Urinary bladder (tissue), 3 donors: ENCODE measurements at regions not wholly inside any gene's neighbourhood (a gene's known extent, or its start where the extent isn't known, plus 50 kb on each side); places are given as distances from the start of the nearest gene placed in this dataset.
A peak's percentile ranks its signal among the peaks of the same experiment; 100 is the strongest.

Experiments used
- DNase-seq: peaks from one replicate; pipeline ENCODE4 v3.0.0-alpha.2; 2015; ENCODE audit errors: extremely low spot score
- H3K27ac ChIP-seq: one replicate; pipeline ENCODE4 v1.5.1; 2013; ENCODE audit warnings: low read depth, mild to moderate bottlenecking, moderate library complexity
- H3K36me3 ChIP-seq: one replicate; pipeline ENCODE4 v1.6.1; 2013; ENCODE audit warnings: mild to moderate bottlenecking, moderate library complexity; ENCODE audit not compliant: insufficient read depth
- H3K4me1 ChIP-seq: one replicate; pipeline ENCODE4 v1.6.1; 2013; ENCODE audit warnings: mild to moderate bottlenecking, moderate library complexity; ENCODE audit not compliant: insufficient read depth
- H3K4me3 ChIP-seq: one replicate; pipeline ENCODE4 v1.5.1; 2013; ENCODE audit warnings: low read depth, low read length
- WGBS: extraction: QIAGEN DNeasy Blood & Tissue Kit; methylation state at CpG from one replicate; pipeline ENCODE4 v1.1.7; 2013; 5-methylcytosine and 5-hydroxymethylcytosine counted together
- donor health status: healthy with polysubstance abuse.
- donor health status: healthy.

DNA sequence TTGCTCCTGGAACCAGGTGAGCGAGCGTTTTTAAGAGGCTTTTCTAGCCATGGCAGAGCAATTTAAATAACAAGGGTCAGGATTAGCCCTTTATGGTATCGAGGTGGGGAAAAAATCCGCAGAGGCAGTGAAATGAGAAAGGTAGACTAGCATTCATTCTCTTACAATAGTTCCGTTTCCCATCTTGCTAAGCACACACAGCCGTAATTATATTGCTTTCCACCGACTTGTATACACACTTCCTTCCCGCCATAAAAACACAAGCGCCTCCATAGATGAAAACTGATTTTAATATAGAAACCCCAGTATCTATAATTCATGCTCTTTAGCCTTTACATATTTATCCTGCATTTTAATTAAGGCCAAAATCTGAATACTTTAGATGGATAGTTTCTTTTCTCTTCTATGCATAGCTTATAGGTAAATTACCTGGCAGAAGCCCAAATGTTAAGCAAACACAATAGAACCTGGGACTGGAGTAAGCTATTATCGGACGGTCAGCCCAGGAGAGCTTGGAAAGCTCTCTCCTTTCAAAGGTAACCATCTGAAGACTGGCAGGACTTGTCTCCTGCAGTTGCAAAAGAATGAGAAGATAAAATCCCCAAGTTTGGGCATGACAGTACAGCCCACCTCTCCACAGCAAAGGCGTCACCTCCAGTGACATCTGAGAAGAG, 90.9 kb upstream of the MC3R start:
- H3K4me1 ChIP-seq = no peaks in the 10 kb centered on the region
- no peak overlapping the region for H3K4me3 ChIP-seq
- H3K27ac ChIP-seq = no peak overlapping the region
- WGBS = 81% methylated on average over 12 of the region's 12 CpGs
- DNase-seq = no peak
- H3K36me3 ChIP-seq = no peaks in the 10 kb centered on the region

- no peaks in the 10 kb centered on the region for H3K36me3 ChIP-seq
- no peak overlapping the region for H3K27ac ChIP-seq
- 68% methylated on average over 1 of the region's 1 CpG for WGBS
- DNase-seq = no peak
- H3K4me1 ChIP-seq = no peaks in the 10 kb centered on the region
- no peak overlapping the region for H3K4me3 ChIP-seq
Measured at GRCh38 chr20:56158489-56158888, 90.0 kb upstream of the MC3R start.

DNA sequence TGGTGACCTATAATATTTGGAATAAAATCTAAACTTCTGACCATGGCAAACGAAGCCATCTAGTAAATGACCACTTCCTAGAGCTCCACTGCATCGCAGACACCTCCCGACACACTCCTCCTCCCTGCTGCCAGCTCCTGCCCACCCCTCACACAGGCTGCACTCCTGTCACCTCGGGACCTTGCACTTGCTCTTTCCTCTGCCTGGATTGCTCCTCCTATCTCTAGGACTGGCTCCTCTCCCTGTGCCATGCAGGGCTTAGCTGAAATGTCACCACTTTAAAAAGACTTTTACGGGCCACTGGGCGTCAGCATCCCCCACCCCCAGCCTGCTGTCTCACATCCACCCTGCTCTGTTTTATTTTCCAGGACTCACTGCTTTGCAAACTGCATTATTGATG, 87.6 kb upstream of the MC3R start:
- Histone ChIP-seq H3K4me3 (no peak overlapping the region), H3K36me3 (no peaks in the 10 kb centered on the region), H3K4me1 (no peaks in the 10 kb centered on the region), H3K27ac (no peak overlapping the region)
- no peak for DNase-seq
- WGBS = 40% methylated on average over 6 of the region's 6 CpGs

GRCh38 chr20:56163806-56164205, 84.7 kb upstream of the MC3R start:
- no peak overlapping the region for H3K4me3 ChIP-seq
- 75% methylated on average over 6 of the region's 6 CpGs for WGBS
- H3K4me1 ChIP-seq = no peaks in the 10 kb centered on the region
- no peak overlapping the region for H3K27ac ChIP-seq
- H3K36me3 ChIP-seq = no peaks in the 10 kb centered on the region
- no peak for DNase-seq

DNA sequence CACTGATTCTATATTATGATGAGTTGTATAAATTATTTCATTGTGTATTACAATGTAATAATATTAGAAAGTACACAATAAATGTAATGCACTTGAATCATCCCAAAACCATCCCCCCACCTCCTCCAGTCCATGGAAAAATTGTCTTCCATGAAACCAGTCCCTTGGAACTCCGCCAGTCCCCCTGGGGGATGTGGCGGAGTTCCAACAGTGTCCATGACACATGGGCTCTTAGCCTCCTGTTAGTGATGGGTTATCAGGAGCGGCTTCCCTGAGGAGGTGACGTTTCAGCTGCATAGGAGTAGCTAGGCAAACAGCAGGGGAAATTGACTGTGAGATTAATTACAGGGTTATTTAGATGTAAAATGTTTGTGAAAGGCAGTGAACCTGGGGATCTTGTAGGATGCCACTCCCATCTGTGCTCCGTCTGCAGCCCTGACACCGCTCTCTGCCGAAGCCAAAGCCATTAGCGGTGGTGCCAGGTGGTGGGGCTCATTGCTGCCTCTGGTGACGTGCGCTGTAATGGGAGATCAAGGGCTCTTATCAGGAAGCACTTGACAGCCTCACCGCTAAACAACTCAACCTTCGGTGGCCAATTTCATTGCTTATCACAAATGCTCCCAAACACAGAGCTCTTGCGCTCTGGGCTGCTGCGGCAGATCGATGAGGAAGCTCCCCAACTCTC, 81.6 kb upstream of the MC3R start:
- H3K36me3 ChIP-seq = no peaks in the 10 kb centered on the region
- 85% methylated on average over 15 of the region's 15 CpGs for WGBS
- no peaks in the 10 kb centered on the region for H3K4me1 ChIP-seq
- no peak overlapping the region for H3K4me3 ChIP-seq
- no peak for DNase-seq
- H3K27ac ChIP-seq = no peak overlapping the region

- no peaks in the 10 kb centered on the region for H3K36me3 ChIP-seq
- DNase-seq = no peak
- no peak overlapping the region for H3K27ac ChIP-seq
- H3K4me3 ChIP-seq = no peak overlapping the region
- H3K4me1 ChIP-seq = no peaks in the 10 kb centered on the region
- WGBS = 71% methylated on average over 6 of the region's 6 CpGs
Measured at GRCh38 chr20:56171087-56172012, 77.2 kb upstream of the MC3R start.

- Histone ChIP-seq H3K27ac (no peak overlapping the region), H3K4me3 (no peak overlapping the region), H3K36me3 (no peaks in the 10 kb centered on the region), H3K4me1 (no peaks in the 10 kb centered on the region)
- DNase-seq = peak; percentile 10
- WGBS = 41% methylated on average over 5 of the region's 5 CpGs
Measured at GRCh38 chr20:56173438-56173837, 75.1 kb upstream of the MC3R start.

DNA sequence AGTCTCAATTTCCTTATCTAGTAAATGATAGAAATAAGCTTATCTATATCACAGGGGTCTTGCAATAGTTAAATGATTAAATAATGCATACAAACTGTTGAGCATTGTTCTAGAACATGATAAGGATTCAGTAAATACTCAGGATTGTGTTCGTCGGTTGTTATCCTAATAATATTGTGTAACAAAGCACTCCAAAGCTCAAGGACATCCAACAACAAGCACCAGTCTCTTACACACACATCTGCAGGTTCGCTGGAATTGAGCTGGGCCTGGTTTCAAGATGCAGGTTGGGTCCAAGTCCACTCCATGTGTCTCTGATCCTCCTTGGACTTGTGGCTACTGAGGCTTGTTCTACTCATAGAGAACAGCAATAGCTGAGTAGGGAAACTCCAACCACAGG, 74.1 kb upstream of the MC3R start:
- WGBS = 79% methylated on average over 3 of the region's 3 CpGs

DNA sequence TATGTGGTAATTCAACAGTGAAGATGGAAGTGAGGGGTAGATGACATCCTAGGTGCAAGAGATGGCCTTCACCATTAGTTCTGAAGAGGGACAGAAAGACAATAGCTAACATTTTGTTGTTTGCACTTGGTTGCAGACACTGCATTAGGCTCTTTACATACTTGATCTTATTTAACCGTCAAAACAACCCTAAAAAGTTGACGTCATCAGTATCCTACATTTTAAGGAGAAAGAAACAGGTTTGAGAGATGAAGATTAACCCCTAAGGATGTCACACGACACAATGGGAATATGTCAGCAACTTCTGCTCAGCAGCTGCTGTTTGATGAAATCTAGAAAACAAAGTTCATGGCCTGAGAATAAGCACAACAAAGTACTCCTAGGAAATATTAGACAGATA, 72.6 kb upstream of the MC3R start:
- no peaks in the 10 kb centered on the region for H3K36me3 ChIP-seq
- DNase-seq = no peak
- H3K4me3 ChIP-seq = no peak overlapping the region
- H3K27ac ChIP-seq = no peak overlapping the region
- WGBS = 86% methylated on average over 3 of the region's 3 CpGs
- no peaks in the 10 kb centered on the region for H3K4me1 ChIP-seq

More for the DNA sequence above, 74.1 kb upstream of the MC3R start:
- no peak overlapping the region for H3K4me3 ChIP-seq
- H3K27ac ChIP-seq = no peak overlapping the region
- no peaks in the 10 kb centered on the region for H3K36me3 ChIP-seq
- H3K4me1 ChIP-seq = no peaks in the 10 kb centered on the region
- DNase-seq = no peak

- H3K36me3 ChIP-seq = no peaks in the 10 kb centered on the region
- no peak overlapping the region for H3K4me3 ChIP-seq
- no peak overlapping the region for H3K27ac ChIP-seq
- H3K4me1 ChIP-seq = no peaks in the 10 kb centered on the region
- WGBS = 79% methylated on average over 6 of the region's 6 CpGs
- no peak for DNase-seq
Measured at GRCh38 chr20:56178219-56178618, 70.3 kb upstream of the MC3R start.

DNA sequence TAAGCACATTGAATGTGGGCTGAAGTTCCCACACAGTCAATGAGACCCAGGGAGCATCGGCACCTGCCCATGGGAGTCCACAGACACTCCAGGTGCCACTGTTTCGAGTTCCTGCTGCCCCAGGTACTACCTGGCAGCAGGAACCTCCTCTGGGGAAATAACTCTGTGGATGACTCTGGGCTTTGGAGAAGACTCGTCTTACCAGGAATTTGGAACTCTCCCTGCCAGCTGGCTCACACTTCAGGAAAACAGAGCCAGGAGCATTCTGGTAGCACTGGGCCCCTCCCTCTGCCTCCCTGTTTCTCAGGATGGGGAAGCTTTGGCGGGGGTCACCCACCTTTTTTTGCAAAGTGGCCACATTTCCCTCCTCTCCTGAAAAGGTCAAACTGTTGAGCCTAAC, 69.5 kb upstream of the MC3R start:
- no peaks in the 10 kb centered on the region for H3K36me3 ChIP-seq
- no peaks in the 10 kb centered on the region for H3K4me1 ChIP-seq
- no peak overlapping the region for H3K27ac ChIP-seq
- no peak overlapping the region for H3K4me3 ChIP-seq
- WGBS = 76% methylated on average over 4 of the region's 4 CpGs
- DNase-seq = no peak

GRCh38 chr20:56181583-56181982, 66.9 kb upstream of the MC3R start:
- WGBS = 93% methylated on average over 1 of the region's 1 CpG
- Histone ChIP-seq H3K4me3 (no peak overlapping the region), H3K4me1 (no peaks in the 10 kb centered on the region), H3K36me3 (no peaks in the 10 kb centered on the region), H3K27ac (no peak overlapping the region)
- DNase-seq = no peak

DNA sequence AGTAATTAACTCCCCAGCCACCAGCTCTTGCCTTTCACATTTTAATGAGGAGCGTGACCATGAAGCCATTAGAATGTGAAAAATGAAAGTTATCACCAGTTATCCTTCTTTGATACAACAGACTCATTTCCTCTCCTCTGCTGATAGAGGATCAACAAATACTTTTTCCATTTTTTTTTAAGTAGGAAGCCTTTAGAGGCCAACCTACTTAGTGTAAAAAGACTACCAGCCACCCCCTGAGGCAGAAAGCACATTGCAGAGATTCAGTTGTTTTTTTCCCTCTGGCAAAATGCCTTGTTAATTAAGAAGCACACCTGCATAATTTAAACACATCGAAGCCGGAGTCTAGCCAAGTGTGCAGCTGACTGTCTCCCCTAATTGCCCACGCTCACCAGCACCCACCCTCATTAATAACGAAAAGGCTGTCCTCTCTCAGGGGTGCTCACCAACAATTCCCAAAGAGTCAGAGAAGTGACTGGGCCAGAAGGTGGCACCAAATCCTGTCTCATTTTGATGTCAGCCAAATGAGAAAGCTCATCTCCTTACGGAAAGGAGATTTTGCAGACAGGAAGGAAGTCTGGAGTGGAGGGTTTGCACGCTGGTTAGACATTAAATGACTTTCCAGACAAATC, 60.9 kb upstream of the MC3R start:
- 36% methylated on average over 7 of the region's 7 CpGs for WGBS
- Histone ChIP-seq H3K4me3 (no peak overlapping the region), H3K4me1 (no peaks in the 10 kb centered on the region), H3K36me3 (no peaks in the 10 kb centered on the region), H3K27ac (no peak overlapping the region)
- DNase-seq = no peak
